Keratinocyte (primary cell): ENCODE measurements at regions not wholly inside any gene's neighbourhood (a gene's known extent, or its start where the extent isn't known, plus 50 kb on each side); places are given as distances from the start of the nearest gene placed in this dataset.

Experiments
- DNase-seq: peaks from one replicate; pipeline ENCODE4 v3.0.0-alpha.2; 2011; ENCODE audit warnings: low read depth, missing footprints, low spot score
- FAIRE-seq: peaks from 2 replicates; lab custom pipeline; 2011; peaks lifted over from hg19 to GRCh38; lab: Jason Lieb, UNC
- H2AFZ ChIP-seq: 2 replicates; pipeline ENCODE4 v1.6.0; 2012; ENCODE audit warnings: low read length, control low read depth, inconsistent platforms; ENCODE audit not compliant: control insufficient read depth
- H3K27ac ChIP-seq: 2 replicates; pipeline ENCODE4 v1.5.1; 2011; ENCODE audit warnings: low read length; ENCODE audit not compliant: control insufficient read depth, insufficient read depth
- H3K27me3 ChIP-seq: 3 replicates; pipeline ENCODE4 v1.6.0; 2011; ENCODE audit warnings: low read length; ENCODE audit not compliant: control insufficient read depth, insufficient read depth; ENCODE audit errors: extremely low read depth
- H3K36me3 ChIP-seq, 2 experiments: 2 replicates in 1 of 2; 3 replicates in 1 of 2; pipeline ENCODE4 v1.5.1; 2011; ENCODE audit warnings: low read length in 2 of 2, mild to moderate bottlenecking in 1 of 2; ENCODE audit not compliant: control insufficient read depth in 2 of 2, insufficient read depth in 2 of 2; ENCODE audit errors: extremely low read depth in 1 of 2
- H3K4me1 ChIP-seq: 3 replicates; pipeline ENCODE4 v1.5.1; 2011; ENCODE audit warnings: low read length; ENCODE audit not compliant: control insufficient read depth, insufficient read depth; ENCODE audit errors: extremely low read depth
- H3K4me2 ChIP-seq: 3 replicates; pipeline ENCODE4 v1.6.0; 2011; ENCODE audit warnings: low read depth, low read length; ENCODE audit not compliant: control insufficient read depth, insufficient read depth; ENCODE audit errors: extremely low read depth
- H3K4me3 ChIP-seq, 3 experiments: fragments of 200-600 bp in 1 of 3; sonication (generic) in 1 of 3; 2 replicates in 2 of 3; 3 replicates in 1 of 3; pipeline ENCODE4 v1.5.1; 2011 to 2016; ENCODE audit warnings: low read length in 3 of 3, mild to moderate bottlenecking in 3 of 3, control low read depth in 2 of 3, inconsistent platforms in 1 of 3, low read depth in 1 of 3, mixed read lengths in 1 of 3, mixed run types in 1 of 3, moderate library complexity in 1 of 3; ENCODE audit not compliant: control insufficient read depth in 2 of 3, insufficient read depth in 2 of 3; ENCODE audit errors: extremely low read depth in 1 of 3
- H3K79me2 ChIP-seq: 2 replicates; pipeline ENCODE4 v1.6.0; 2012; ENCODE audit warnings: low read length; ENCODE audit not compliant: control insufficient read depth, insufficient read depth
- H3K9ac ChIP-seq: 3 replicates; pipeline ENCODE4 v1.6.0; 2011; ENCODE audit warnings: low read length; ENCODE audit not compliant: control insufficient read depth, insufficient read depth; ENCODE audit errors: extremely low read depth
- H3K9me1 ChIP-seq: 3 replicates; pipeline ENCODE4 v1.6.0; 2011; ENCODE audit warnings: low read length; ENCODE audit not compliant: control insufficient read depth, insufficient read depth; ENCODE audit errors: extremely low read depth
- H3K9me3 ChIP-seq: 2 replicates; pipeline ENCODE4 v1.5.1; 2012; ENCODE audit warnings: low read depth, low read length; ENCODE audit not compliant: control insufficient read depth
- H4K20me1 ChIP-seq: 3 replicates; pipeline ENCODE4 v1.6.0; 2011; ENCODE audit warnings: low read length; ENCODE audit not compliant: control insufficient read depth, insufficient read depth; ENCODE audit errors: extremely low read depth
- CTCF ChIP-seq, 3 experiments: IDR thresholded peaks in 1 of 3; conservative IDR thresholded peaks in 1 of 3; optimal IDR thresholded peaks in 1 of 3; 2 replicates in 2 of 3; 3 replicates in 1 of 3; pipeline versions ENCODE3 to v1.5.1; 2011; ENCODE audit warnings: low read length in 3 of 3, mild to moderate bottlenecking in 3 of 3, moderate library complexity in 2 of 3, control low read depth in 1 of 3, inconsistent platforms in 1 of 3; ENCODE audit not compliant: insufficient read depth in 2 of 3; ENCODE audit errors: extremely low read depth in 1 of 3
- EZH2 ChIP-seq: IDR thresholded peaks from one replicate; pipeline ENCODE4 v1.6.1; 2012; ENCODE audit warnings: inconsistent platforms, mild to moderate bottlenecking, low read length, moderate library complexity
- dilution Hi-C: fragments of 300-500 bp; cut with MboI; formaldehyde crosslinking; loops from one replicate; pipeline ENCODE4 v1.7.0; 2020; ENCODE audit warnings: low sequenced_read_pairs; ENCODE audit not compliant: extremely low pct_ligation_motif_present

- Histone ChIP-seq H3K27me3 (no peaks in the 10 kb centered on the region), H3K9me3 (peaks cover 5% of the 10 kb centered on the region), H3K36me3 (no peaks in the 10 kb centered on the region), H3K9ac (no peak overlapping the region), H3K4me1 (no peaks in the 10 kb centered on the region), H3K9me1 (no peaks in the 10 kb centered on the region), H3K4me3 (no peak overlapping the region), H3K79me2 (no peaks in the 10 kb centered on the region), H2AFZ (no peak overlapping the region), H3K27ac (no peak overlapping the region), H3K4me2 (no peak overlapping the region), H4K20me1 (no peaks in the 10 kb centered on the region)
- TF ChIP-seq EZH2 (no peak), CTCF (optimal IDR thresholded peaks at IDR 0.05 in 1 of 3, IDR thresholded peaks at IDR 0.05 in 1 of 3, conservative IDR thresholded peaks at IDR 0.05 in 1 of 3; ENCODE audit: extremely low read depth in 1 of 3, insufficient read depth in 2 of 3, low read length in 3 of 3) (no peak)
- dilution Hi-C loops: no loop called here
- FAIRE-seq: no peak
- no peak for DNase-seq
Observed at GRCh38 chr22:49664371-49664881, 163.2 kb downstream of the BRD1 start.

- no peaks in the 10 kb centered on the region for H3K79me2 ChIP-seq
- no peak overlapping the region for H3K4me3 ChIP-seq
- no peaks in the 10 kb centered on the region for H3K4me1 ChIP-seq
- FAIRE-seq (no peak), DNase-seq (no peak)
- H3K36me3 ChIP-seq: no peaks in the 10 kb centered on the region
- TF ChIP-seq EZH2: no peak
- TF ChIP-seq CTCF (optimal IDR thresholded peaks at IDR 0.05 in 1 of 3, IDR thresholded peaks at IDR 0.05 in 1 of 3, conservative IDR thresholded peaks at IDR 0.05 in 1 of 3; ENCODE audit: extremely low read depth in 1 of 3, insufficient read depth in 2 of 3, low read length in 3 of 3): no peak
- H4K20me1 ChIP-seq: no peaks in the 10 kb centered on the region
- H2AFZ ChIP-seq: no peak overlapping the region
- H3K27me3 ChIP-seq: no peaks in the 10 kb centered on the region
- H3K27ac ChIP-seq: no peak overlapping the region
- peaks cover 5% of the 10 kb centered on the region for H3K9me3 ChIP-seq
- H3K9ac ChIP-seq: no peak overlapping the region
- H3K4me2 ChIP-seq: no peak overlapping the region
- no peaks in the 10 kb centered on the region for H3K9me1 ChIP-seq
- dilution Hi-C loops: no loop called here
Observed at GRCh38 chr22:49663823-49664222, 163.8 kb downstream of the BRD1 start.
